Loucy (cell line): ENCODE measurements at regions not wholly inside any gene's neighbourhood (a gene's known extent, or its start where the extent isn't known, plus 50 kb on each side); places are given as distances from the start of the nearest gene placed in this dataset.
"Not testable (repeated sequence)": the region's sequence is repeated elsewhere in the genome, so short reads cannot be mapped to it uniquely, and the experiment has no call there.

Source experiments
- H2AFZ ChIP-seq: fragments of 200-600 bp; sonication (generic); 2 replicates; pipeline ENCODE4 v1.6.0; 2016; ENCODE audit warnings: antibody characterized with exemption, mild to moderate bottlenecking, low read length, moderate library complexity
- H3F3A ChIP-seq: fragments of 200-600 bp; 2 replicates; pipeline ENCODE4 v1.6.0; 2016; ENCODE audit warnings: antibody characterized with exemption, low read depth, mild to moderate bottlenecking
- H3K27me3 ChIP-seq: fragments of 200-600 bp; sonication (generic); 2 replicates; pipeline ENCODE4 v1.6.1; 2014; ENCODE audit warnings: low read length, mild to moderate bottlenecking; ENCODE audit not compliant: insufficient read depth, poor library complexity, severe bottlenecking
- H3K36me3 ChIP-seq: fragments of 200-600 bp; sonication (generic); 2 replicates; pipeline ENCODE4 v1.6.1; 2016; ENCODE audit warnings: low read length; ENCODE audit not compliant: insufficient read depth
- H3K4me1 ChIP-seq: fragments of 200-600 bp; sonication (generic); 2 replicates; pipeline ENCODE4 v1.5.1; 2014; ENCODE audit warnings: low read length, mild to moderate bottlenecking; ENCODE audit not compliant: insufficient read depth, poor library complexity, severe bottlenecking
- H3K4me2 ChIP-seq: fragments of 200-600 bp; sonication (generic); 2 replicates; pipeline ENCODE4 v1.6.0; 2014; ENCODE audit warnings: antibody characterized with exemption, low read length, low read depth, mild to moderate bottlenecking; ENCODE audit not compliant: poor library complexity, severe bottlenecking
- H3K4me3 ChIP-seq: fragments of 200-600 bp; sonication (generic); 2 replicates; pipeline ENCODE4 v1.5.1; 2014; ENCODE audit warnings: low read length, mild to moderate bottlenecking, mixed read lengths; ENCODE audit not compliant: poor library complexity, severe bottlenecking
- H3K79me2 ChIP-seq: fragments of 200-600 bp; sonication (generic); 2 replicates; pipeline ENCODE4 v1.6.1; 2014; ENCODE audit warnings: low read length; ENCODE audit not compliant: insufficient read depth
- H3K9ac ChIP-seq: fragments of 200-600 bp; sonication (generic); 2 replicates; pipeline ENCODE4 v1.6.0; 2014; ENCODE audit warnings: mild to moderate bottlenecking, low read depth, low read length, moderate library complexity; ENCODE audit not compliant: poor library complexity, severe bottlenecking
- H3K9me2 ChIP-seq: fragments of 200-600 bp; sonication (generic); replicated peaks from 2 replicates; pipeline ENCODE4 v1.6.1; 2016; ENCODE audit warnings: low read depth, low read length, mixed read lengths
- H3K9me3 ChIP-seq: fragments of 200-600 bp; sonication (generic); 2 replicates; pipeline ENCODE4 v1.6.1; 2014; ENCODE audit warnings: mild to moderate bottlenecking, antibody characterized with exemption, low read length, low read depth; ENCODE audit not compliant: insufficient read depth
- H4K20me1 ChIP-seq: fragments of 200-600 bp; sonication (generic); 2 replicates; pipeline ENCODE4 v1.6.0; 2014; ENCODE audit warnings: antibody characterized with exemption, low read length, mild to moderate bottlenecking; ENCODE audit not compliant: insufficient read depth, poor library complexity, severe bottlenecking
- EZH2phosphoT487 ChIP-seq: fragments of 200-600 bp; IDR thresholded peaks from 2 replicates; pipeline ENCODE4 v1.6.1; 2018; ENCODE audit warnings: antibody characterized with exemption, mild to moderate bottlenecking, moderate library complexity, borderline replicate concordance
- TF ChIP-seq, protein P1 (sequence below): fragments of 200-600 bp; sonication (generic); conservative IDR thresholded peaks from 2 replicates; pipeline ENCODE4 v1.5.1; 2014; ENCODE audit warnings: mild to moderate bottlenecking, antibody characterized with exemption, low read length

DNA sequence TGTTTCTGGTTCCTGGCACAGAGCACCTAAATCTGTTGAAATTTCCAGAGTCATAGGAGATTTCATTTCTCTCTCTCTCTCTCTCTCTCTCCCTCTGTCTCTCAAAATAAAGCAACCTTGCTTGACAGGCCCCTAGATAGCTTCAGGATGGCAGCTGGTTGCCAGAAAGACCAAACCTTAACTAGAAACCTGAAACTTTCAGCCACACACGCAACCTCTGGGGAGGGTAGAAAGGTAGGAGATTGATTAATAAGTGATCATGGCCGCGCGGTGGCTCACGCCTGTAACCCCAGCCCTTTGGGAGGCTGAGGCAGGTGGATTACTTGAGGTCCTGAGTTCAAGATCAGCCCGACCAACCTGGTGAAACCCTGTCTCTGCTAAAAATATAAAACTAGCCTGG, 1885.4 kb upstream of the CELF4 start:
- no peaks in the 10 kb centered on the region for H3K9me3 ChIP-seq
- TF ChIP-seq, protein P1, sequence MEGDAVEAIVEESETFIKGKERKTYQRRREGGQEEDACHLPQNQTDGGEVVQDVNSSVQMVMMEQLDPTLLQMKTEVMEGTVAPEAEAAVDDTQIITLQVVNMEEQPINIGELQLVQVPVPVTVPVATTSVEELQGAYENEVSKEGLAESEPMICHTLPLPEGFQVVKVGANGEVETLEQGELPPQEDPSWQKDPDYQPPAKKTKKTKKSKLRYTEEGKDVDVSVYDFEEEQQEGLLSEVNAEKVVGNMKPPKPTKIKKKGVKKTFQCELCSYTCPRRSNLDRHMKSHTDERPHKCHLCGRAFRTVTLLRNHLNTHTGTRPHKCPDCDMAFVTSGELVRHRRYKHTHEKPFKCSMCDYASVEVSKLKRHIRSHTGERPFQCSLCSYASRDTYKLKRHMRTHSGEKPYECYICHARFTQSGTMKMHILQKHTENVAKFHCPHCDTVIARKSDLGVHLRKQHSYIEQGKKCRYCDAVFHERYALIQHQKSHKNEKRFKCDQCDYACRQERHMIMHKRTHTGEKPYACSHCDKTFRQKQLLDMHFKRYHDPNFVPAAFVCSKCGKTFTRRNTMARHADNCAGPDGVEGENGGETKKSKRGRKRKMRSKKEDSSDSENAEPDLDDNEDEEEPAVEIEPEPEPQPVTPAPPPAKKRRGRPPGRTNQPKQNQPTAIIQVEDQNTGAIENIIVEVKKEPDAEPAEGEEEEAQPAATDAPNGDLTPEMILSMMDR: no peak
- TF ChIP-seq EZH2phosphoT487: no peak
- H3K4me2 ChIP-seq: no peak overlapping the region
- H3F3A ChIP-seq: no peaks in the 10 kb centered on the region
- no peaks in the 10 kb centered on the region for H4K20me1 ChIP-seq
- no peak overlapping the region for H3K4me3 ChIP-seq
- no peaks in the 10 kb centered on the region for H3K79me2 ChIP-seq
- no peaks in the 10 kb centered on the region for H3K27me3 ChIP-seq
- no peak overlapping the region for H3K9ac ChIP-seq
- H3K36me3 ChIP-seq: no peaks in the 10 kb centered on the region
- peaks cover 11% of the 10 kb centered on the region for H3K4me1 ChIP-seq
- H2AFZ ChIP-seq: no peak overlapping the region
- H3K9me2 ChIP-seq: no peaks in the 10 kb centered on the region

DNA sequence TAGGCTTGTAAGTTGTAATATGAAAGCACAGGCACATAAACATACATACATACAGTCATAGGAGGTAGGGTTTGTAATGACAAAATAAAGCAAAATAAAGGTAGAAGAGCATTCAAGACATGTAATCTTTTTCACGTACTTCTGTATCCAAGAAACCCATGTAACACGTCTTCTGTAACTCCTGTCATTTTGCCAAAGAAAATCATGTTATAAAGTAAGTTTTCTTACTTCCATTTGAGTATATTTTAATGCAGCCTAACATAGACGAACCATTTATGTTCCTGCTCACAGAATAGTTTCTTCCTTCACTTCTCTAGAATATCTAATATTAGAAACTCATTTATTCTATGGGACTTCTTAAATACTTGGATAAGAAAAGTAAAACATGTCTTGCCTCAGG, 1884.0 kb upstream of the CELF4 start:
- H3K9me3 ChIP-seq: no peaks in the 10 kb centered on the region

DNA sequence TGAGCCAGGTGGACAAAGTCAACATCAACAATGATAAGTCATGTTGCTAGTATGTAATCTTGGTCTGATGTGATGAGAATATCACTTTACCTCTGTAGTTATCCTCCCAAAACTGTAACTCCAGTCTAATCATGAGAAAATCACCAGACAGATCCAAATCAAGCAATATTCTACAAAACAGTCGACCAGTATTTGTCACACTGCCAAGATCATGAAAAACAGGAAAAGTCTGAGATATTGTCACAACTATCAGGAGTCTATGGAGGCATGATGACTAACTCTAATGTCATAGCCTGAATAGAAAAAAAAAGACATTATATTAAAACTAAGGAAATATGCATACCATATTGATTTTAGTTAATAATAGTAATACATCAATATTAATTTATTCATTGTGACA, 1883.3 kb upstream of the CELF4 start:
- H3K4me2 ChIP-seq: no peak overlapping the region
- TF ChIP-seq EZH2phosphoT487: no peak
- TF ChIP-seq, protein P1: no peak
- no peaks in the 10 kb centered on the region for H3K27me3 ChIP-seq
- H4K20me1 ChIP-seq: no peaks in the 10 kb centered on the region
- H3K79me2 ChIP-seq: no peaks in the 10 kb centered on the region
- no peaks in the 10 kb centered on the region for H3K9me2 ChIP-seq
- no peak overlapping the region for H3K9ac ChIP-seq
- H3K4me1 ChIP-seq: peaks cover 8% of the 10 kb centered on the region
- no peak overlapping the region for H2AFZ ChIP-seq
- H3K9me3 ChIP-seq: no peaks in the 10 kb centered on the region
- no peaks in the 10 kb centered on the region for H3K36me3 ChIP-seq
- H3K4me3 ChIP-seq: no peak overlapping the region
- H3F3A ChIP-seq: no peaks in the 10 kb centered on the region

More for the DNA sequence above, 1884.0 kb upstream of the CELF4 start:
- no peaks in the 10 kb centered on the region for H3K36me3 ChIP-seq
- no peaks in the 10 kb centered on the region for H3F3A ChIP-seq
- no peaks in the 10 kb centered on the region for H3K9me2 ChIP-seq
- H2AFZ ChIP-seq: no peak overlapping the region
- TF ChIP-seq, protein P1: no peak
- TF ChIP-seq EZH2phosphoT487: no peak
- H3K79me2 ChIP-seq: no peaks in the 10 kb centered on the region
- H4K20me1 ChIP-seq: no peaks in the 10 kb centered on the region
- H3K4me2 ChIP-seq: no peak overlapping the region
- peaks cover 11% of the 10 kb centered on the region for H3K4me1 ChIP-seq
- no peak overlapping the region for H3K9ac ChIP-seq
- H3K27me3 ChIP-seq: no peaks in the 10 kb centered on the region
- H3K4me3 ChIP-seq: no peak overlapping the region

DNA sequence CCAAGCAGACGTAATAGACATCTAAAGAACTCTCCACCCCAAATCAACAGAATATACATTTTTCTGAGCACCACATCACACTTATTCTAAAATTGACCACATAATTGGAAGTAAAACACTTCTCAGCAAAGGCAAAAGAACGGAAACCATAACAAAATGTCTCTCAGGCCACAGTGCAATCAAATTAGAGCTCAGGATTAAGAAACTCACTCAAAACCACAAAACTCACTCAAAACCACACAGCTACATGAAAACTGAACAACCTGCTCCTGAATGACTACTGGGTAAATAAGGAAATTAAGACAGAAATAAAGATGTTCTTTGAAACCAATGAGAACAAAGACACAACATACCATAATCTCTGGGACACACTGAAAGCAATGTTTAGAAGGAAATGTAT, 1879.4 kb upstream of the CELF4 start:
- H3K9me3 ChIP-seq, H4K20me1 ChIP-seq, H3K36me3 ChIP-seq, H3K79me2 ChIP-seq, H3K9me2 ChIP-seq, H3K4me3 ChIP-seq, H3K4me2 ChIP-seq, H3K4me1 ChIP-seq, H3K27me3 ChIP-seq, H3K9ac ChIP-seq, H3F3A ChIP-seq, H2AFZ ChIP-seq: not testable (repeated sequence)
